Limb (tissue), 2 donors: ENCODE measurements at regions not wholly inside any gene's neighbourhood (a gene's known extent, or its start where the extent isn't known, plus 50 kb on each side); places are given as distances from the start of the nearest gene placed in this dataset.
A peak's percentile ranks its signal among the peaks of the same experiment; 100 is the strongest.

ENCODE experiments used
- DNase-seq, 2 donors: peaks; one replicate each; pipeline ENCODE4 v3.0.0-alpha.2; 2016; ENCODE audit errors: extremely low spot score in 2 of 2

DNA sequence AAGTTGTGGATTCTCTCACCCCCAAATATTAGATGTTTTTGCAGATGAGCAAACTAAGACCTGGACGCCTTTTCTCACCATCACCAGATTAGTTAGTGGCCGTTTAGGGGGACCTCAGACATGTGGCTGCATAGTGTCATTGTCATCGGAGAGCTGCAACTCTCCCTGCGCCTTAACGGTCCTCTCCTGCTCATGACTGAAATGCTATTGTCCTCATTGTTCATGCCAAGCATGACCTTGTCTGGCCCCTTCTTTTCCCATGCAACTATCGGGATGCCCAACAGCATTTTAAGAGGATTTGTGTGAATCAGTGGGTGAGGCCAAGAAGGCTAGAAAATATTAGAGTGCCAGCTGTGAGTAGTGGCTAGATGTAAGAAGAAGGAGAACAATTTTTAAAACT lies 174.2 kb downstream of the SOCS6 start:
- no peak for DNase-seq

DNA sequence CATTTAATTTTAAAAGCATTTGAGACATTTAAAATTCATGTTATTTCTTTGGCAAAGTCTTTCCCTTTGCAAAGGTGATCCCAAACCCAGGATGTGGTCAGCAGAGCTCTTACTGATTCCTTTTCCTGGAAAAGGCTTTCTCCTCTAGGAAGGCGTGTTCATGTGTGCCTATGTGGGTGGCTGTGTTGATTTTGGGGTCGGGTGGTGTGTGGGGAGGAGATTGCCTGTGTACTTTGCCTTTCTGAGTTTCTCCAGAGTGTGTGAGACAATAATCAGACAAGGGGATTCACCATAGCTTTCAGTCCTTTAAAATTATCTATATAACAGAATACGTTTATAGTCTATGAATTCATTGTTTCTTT lies 173.2 kb downstream of the SOCS6 start:
- no peak for DNase-seq

DNA sequence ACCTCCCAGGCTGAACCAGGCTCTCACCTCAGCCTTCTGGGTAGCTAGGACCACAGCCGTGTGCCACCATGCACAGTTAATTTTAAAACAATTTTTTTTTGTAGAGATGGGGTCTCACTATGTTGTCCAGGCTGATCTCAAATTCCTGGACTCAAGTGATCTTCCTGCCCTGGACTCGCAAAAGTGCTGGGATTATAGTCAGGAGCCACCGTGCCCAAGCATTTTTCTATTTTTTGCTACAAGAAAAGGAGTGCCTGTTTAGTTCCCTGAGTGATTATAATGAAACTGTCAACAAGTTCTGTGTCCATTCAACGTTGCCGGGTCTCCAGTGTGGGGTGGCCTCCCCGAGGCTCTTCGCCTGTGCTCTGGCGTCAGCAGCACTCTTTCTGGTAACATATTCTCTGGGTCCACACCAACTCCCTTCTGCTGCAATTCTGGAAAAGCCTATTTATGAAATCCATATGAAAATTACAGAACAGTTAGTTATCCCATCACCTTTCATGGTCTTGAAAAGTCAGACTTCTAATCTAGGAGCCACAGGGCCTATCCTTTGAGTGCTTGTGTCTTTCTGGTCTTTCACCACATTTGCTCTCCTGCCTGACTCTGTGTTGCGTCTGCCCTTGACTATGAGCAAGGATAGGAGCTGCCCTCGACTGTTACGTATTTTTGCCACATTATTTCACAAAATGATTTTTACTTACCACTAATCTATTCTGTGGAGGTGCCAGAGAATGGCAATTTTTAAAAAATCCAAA lies 172.7 kb downstream of the SOCS6 start:
- DNase-seq = no peak

GRCh38 chr18:70459731-70460130 lies 170.9 kb downstream of the SOCS6 start:
- DNase-seq = no peak

- DNase-seq = no peak
Measured at GRCh38 chr18:70459251-70459650, 170.4 kb downstream of the SOCS6 start.

GRCh38 chr18:70457788-70458187 lies 168.9 kb downstream of the SOCS6 start:
- DNase-seq = no peak

DNA sequence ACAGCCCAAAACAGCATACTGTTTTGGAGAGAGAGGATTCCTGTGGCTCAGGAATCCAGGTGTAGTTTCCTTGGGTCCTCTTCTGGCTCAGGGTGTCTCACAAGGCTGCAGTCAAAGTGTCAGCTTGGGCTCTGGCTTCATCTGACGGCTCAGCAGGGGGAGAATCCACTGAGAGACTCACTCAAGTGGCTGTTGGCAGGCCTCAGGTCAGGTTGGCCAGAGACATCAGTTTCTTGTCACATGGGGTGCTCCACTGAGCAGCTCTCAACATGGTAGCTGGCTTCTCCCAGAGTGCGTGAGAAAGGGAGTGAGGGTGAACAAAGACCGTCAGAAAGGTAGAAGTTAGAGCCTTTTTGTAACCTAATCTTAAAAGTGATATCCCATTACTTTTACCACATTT lies 168.4 kb downstream of the SOCS6 start:
- DNase-seq = no peak

- no peak for DNase-seq
Measured at GRCh38 chr18:70456376-70456775, 167.5 kb downstream of the SOCS6 start.

GRCh38 chr18:70455731-70456130 lies 166.9 kb downstream of the SOCS6 start:
- no peak for DNase-seq

DNA sequence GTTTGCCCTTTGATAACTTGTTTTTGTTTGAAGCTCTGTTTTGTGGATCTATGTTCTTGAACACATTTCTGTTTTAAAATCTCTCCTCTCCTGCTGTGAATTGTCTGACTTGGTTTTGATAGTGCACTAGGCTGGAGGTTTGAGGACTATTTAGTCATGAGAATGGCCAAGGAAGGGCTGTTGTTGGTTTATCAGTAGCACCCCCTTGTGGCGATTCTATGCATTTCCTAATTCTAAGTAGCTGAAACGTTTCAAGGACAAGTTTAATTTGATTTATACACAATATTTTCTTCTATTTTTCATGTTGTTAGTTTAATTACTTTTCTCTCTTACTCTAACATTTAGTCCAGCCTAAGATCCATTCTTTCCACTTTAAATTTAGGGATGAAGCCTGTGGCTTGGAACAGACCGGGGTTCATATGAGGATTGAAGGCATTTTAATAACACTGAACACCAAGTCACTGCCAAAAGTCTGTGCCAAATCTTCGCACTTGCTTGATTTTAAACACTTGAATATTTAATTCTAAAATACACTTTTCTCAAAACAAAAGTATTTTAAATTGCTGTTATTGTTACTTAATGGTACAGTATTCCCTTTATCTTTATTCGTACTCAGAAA lies 166.0 kb downstream of the SOCS6 start:
- DNase-seq = peak in 1 of 2 donors; percentile 65

- DNase-seq = no peak
Measured at GRCh38 chr18:70453058-70453775, 164.4 kb downstream of the SOCS6 start.

DNA sequence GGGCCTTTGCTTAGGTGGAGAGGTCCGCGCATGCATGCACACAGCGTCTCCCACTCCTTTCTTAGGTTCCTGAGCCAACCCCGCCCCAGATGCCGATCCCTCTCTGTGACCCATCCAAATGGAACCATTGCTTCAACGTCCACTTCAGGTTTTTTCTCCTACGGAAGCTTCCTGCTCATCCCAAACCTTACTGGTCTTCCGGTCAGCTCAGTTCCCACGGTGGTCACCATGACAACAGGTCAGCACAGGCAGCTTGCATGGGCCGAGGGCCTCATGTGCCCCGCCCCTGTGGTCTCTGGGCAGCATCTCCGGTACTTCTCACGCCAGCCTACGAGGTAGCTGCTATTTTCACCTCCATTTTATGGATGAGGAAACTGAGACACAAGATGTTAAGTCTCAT lies 163.7 kb downstream of the SOCS6 start:
- DNase-seq = no peak

GRCh38 chr18:70450426-70451253 lies 161.8 kb downstream of the SOCS6 start:
- peak in 1 of 2 donors; percentile 15 for DNase-seq

GRCh38 chr18:70448588-70448987 lies 159.7 kb downstream of the SOCS6 start:
- DNase-seq = no peak

GRCh38 chr18:70446063-70446462 lies 157.2 kb downstream of the SOCS6 start:
- no peak for DNase-seq

DNA sequence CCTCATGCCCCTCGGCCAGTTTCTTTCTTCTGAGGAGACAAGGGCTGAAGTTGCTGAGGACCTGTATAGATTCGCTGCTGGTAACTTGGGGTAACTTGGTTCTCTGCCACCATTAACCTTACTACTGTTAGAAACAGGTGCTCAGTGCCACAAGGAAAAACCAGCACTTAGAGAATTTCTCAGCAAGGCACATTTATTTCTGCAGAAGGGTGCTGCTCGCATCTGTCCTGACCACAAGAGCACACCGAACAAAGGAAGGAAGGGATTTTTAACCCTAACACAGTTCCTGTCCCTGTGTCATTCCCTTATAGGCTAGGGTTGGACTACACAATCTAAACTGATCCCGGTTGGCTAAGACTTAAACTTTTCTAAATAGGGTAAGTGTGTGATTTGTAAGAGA lies 154.1 kb downstream of the SOCS6 start:
- no peak for DNase-seq

DNA sequence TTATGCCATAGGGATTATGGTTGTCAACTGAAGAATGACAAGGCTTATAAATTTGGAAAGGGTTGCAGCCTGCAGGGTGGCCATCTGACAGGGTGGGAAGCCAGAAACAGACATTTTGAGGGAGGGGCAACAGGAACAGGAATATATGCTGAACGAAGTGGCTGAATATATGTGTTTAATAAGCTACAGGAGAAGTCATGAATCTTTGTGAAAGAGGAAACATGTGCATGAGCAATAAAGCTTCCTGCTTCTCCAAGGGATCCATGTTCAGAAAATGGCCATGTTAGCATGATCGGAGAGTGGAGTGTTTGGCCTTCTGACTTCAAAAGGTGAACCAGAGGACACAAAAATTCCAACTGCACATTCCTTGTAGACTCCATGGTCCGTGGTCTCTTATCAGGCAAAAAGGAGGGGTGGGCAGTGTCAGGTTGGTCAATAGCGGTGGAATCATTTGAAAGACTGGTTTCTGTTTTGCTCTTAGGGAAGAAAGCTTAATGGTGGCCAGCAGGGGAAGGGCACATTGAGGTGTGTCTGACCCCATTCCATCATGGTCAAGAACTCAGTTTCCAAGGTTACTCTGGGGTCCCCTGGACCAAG lies 144.1 kb downstream of the SOCS6 start:
- no peak for DNase-seq

GRCh38 chr18:70431203-70431624 lies 142.4 kb downstream of the SOCS6 start:
- no peak for DNase-seq

DNA sequence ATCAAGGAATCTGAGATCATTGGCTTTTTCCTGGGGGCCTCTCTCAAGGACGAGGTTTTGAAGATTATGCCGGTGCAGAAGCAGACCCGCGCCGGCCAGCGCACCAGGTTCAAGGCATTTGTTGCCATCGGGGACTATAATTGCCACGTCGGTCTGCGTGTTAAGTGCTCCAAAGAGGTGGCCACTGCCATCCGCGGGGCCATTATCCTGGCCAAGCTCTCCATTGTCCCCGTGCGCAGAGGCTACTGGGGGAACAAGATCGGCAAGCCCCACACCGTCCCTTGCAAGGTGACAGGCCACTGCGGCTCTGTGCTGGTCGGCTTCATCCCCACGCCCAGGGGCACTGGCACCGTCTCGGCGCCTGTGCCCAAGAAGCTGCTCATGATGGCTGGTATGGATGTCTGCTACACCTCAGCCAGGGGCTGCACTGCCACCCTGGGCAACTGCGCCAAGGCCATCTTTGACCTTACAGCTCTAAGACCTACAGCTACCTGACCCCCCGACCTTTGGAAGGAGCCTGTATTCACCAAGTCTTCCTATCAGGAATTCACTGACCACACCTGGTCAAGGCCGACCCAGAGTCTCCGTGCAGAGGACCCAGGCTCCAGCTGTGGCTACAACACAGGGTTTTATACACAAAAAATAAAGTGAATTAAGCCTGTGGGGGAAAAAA lies 141.8 kb downstream of the SOCS6 start:
- no peak for DNase-seq

DNA sequence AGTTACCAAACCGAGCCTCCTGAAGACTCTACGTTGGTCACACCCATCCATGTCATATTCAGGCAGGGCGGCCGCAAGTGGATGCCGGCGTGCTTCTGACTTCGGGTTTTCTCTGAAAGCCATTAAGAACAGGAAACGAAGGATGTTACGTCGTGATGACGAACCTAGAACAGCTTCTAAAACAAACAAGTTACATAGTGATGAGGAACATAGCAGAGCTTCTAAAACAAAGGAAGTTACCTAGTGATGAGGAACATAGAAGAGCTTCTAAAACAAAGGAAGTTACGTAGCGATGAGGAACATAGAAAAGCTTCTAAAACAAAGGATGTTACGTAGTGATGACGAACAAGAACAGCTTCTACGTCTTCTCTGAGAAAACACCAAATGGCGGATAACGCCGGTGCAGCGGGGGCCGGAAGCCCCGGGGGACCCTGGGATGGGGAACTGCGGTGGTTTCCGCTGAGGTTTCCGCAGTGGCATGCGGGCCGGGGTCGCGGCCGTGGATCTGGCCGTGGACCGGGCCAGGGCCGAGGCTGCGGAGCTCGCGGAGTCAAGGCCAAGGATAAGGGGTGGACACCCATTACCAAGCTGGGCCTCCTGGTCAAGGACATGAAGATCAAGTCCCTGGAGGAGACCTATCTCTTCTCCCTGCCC lies 141.1 kb downstream of the SOCS6 start:
- no peak for DNase-seq
